DND-41 (cell line): ENCODE measurements at regions not wholly inside any gene's neighbourhood (a gene's known extent, or its start where the extent isn't known, plus 50 kb on each side); places are given as distances from the start of the nearest gene placed in this dataset.

Source experiments
- ATAC-seq: fragments of 200-7000 bp; cut with Tn5 transposase; 3 replicates; pipeline ENCODE4 v1.9.1; 2021; ENCODE audit warnings: low read depth; ENCODE audit not compliant: insufficient read depth
- DNase-seq: peaks from one replicate; pipeline ENCODE4 v3.0.0-alpha.2; 2020
- H2AFZ ChIP-seq: 2 replicates; pipeline ENCODE4 v1.6.0; 2012; ENCODE audit warnings: low read depth, low read length
- H3K27ac ChIP-seq: 2 replicates; pipeline ENCODE4 v1.5.1; 2012; ENCODE audit warnings: low read length, inconsistent platforms
- H3K27me3 ChIP-seq: fragments of 200-600 bp; sonication (generic); 2 replicates; pipeline ENCODE4 v1.6.0; 2012; ENCODE audit warnings: low read length, mild to moderate bottlenecking, inconsistent platforms; ENCODE audit not compliant: insufficient read depth, poor library complexity
- H3K36me3 ChIP-seq: 2 replicates; pipeline ENCODE4 v1.5.1; 2012; ENCODE audit warnings: low read length, inconsistent platforms; ENCODE audit not compliant: insufficient read depth
- H3K4me1 ChIP-seq: 2 replicates; pipeline ENCODE4 v1.5.1; 2012; ENCODE audit warnings: mild to moderate bottlenecking, low read length; ENCODE audit not compliant: insufficient read depth
- H3K4me2 ChIP-seq: 2 replicates; pipeline ENCODE4 v1.6.0; 2012; ENCODE audit warnings: mild to moderate bottlenecking, moderate library complexity, low read length, inconsistent platforms; ENCODE audit not compliant: insufficient read depth
- H3K4me3 ChIP-seq, 2 experiments: fragments of 200-600 bp in 1 of 2; shearing (Covaris generic) in 1 of 2; 2 replicates each; pipeline ENCODE4 v1.5.1; 2012 to 2016; ENCODE audit warnings: inconsistent platforms in 2 of 2, low read length in 2 of 2, mild to moderate bottlenecking in 2 of 2, low read depth in 1 of 2, moderate library complexity in 1 of 2
- H3K79me2 ChIP-seq: 2 replicates; pipeline ENCODE4 v1.6.0; 2012; ENCODE audit warnings: low read length, inconsistent platforms; ENCODE audit not compliant: insufficient read depth
- H3K9ac ChIP-seq: 2 replicates; pipeline ENCODE4 v1.6.0; 2012; ENCODE audit warnings: low read depth, mild to moderate bottlenecking, inconsistent platforms, low read length, moderate library complexity
- H3K9me3 ChIP-seq: 2 replicates; pipeline ENCODE4 v1.5.1; 2012; ENCODE audit warnings: low read length, moderate library complexity, mild to moderate bottlenecking, inconsistent platforms; ENCODE audit not compliant: insufficient read depth, severe bottlenecking
- H4K20me1 ChIP-seq: 2 replicates; pipeline ENCODE4 v1.6.0; 2012; ENCODE audit warnings: low read length; ENCODE audit not compliant: insufficient read depth
- EZH2 ChIP-seq: IDR thresholded peaks from 3 replicates; pipeline ENCODE4 v1.6.1; 2012; ENCODE audit warnings: borderline replicate concordance, low read depth, mild to moderate bottlenecking, moderate library complexity, low read length, inconsistent platforms; ENCODE audit not compliant: severe bottlenecking
- TF ChIP-seq, protein P1 (sequence below): IDR thresholded peaks from 2 replicates; pipeline ENCODE4 v1.5.1; 2012; ENCODE audit warnings: borderline replicate concordance, low read length, moderate library complexity, mild to moderate bottlenecking; ENCODE audit not compliant: poor library complexity, severe bottlenecking; ENCODE audit errors: extremely low read depth

DNA sequence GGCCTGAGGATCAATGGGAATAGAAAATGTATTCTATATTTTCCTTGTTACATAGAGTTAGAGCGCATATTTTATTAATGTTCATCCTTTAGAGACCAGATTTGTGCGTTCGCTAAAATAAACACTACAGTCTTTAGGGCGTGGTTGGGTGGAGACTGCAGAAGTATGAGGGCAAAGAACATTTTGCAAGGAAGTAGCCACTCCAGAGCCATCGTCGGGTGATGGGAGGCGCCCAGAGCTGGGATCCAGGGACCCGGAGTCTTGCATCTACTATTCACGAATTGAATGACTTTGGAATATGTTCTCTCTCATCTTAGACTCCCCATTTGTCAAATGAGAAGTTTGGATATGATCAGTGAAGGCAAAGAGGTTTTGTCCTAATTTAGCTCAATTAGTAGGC, 154.2 kb upstream of the IRX6 start:
- Histone ChIP-seq H3K4me2 (no peak overlapping the region), H3K79me2 (no peaks in the 10 kb centered on the region), H3K27ac (no peak overlapping the region), H3K27me3 (no peaks in the 10 kb centered on the region), H3K36me3 (no peaks in the 10 kb centered on the region), H3K9ac (no peak overlapping the region), H4K20me1 (no peaks in the 10 kb centered on the region), H3K9me3 (no peaks in the 10 kb centered on the region), H2AFZ (no peak overlapping the region), H3K4me1 (no peaks in the 10 kb centered on the region), H3K4me3 (no peak overlapping the region)
- no peak for ATAC-seq
- no peak for DNase-seq
- TF ChIP-seq, protein P1, sequence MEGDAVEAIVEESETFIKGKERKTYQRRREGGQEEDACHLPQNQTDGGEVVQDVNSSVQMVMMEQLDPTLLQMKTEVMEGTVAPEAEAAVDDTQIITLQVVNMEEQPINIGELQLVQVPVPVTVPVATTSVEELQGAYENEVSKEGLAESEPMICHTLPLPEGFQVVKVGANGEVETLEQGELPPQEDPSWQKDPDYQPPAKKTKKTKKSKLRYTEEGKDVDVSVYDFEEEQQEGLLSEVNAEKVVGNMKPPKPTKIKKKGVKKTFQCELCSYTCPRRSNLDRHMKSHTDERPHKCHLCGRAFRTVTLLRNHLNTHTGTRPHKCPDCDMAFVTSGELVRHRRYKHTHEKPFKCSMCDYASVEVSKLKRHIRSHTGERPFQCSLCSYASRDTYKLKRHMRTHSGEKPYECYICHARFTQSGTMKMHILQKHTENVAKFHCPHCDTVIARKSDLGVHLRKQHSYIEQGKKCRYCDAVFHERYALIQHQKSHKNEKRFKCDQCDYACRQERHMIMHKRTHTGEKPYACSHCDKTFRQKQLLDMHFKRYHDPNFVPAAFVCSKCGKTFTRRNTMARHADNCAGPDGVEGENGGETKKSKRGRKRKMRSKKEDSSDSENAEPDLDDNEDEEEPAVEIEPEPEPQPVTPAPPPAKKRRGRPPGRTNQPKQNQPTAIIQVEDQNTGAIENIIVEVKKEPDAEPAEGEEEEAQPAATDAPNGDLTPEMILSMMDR = no peak
- no peak for TF ChIP-seq EZH2

GRCh38 chr16:55171241-55171640, 152.8 kb upstream of the IRX6 start:
- H3K36me3 ChIP-seq = no peaks in the 10 kb centered on the region
- TF ChIP-seq, protein P1 = no peak
- TF ChIP-seq EZH2 = no peak
- H3K9me3 ChIP-seq = no peaks in the 10 kb centered on the region
- no peaks in the 10 kb centered on the region for H4K20me1 ChIP-seq
- H3K4me2 ChIP-seq = no peak overlapping the region
- no peak overlapping the region for H3K4me3 ChIP-seq
- no peaks in the 10 kb centered on the region for H3K27me3 ChIP-seq
- no peak overlapping the region for H3K9ac ChIP-seq
- H3K27ac ChIP-seq = no peak overlapping the region
- no peak for ATAC-seq
- DNase-seq = no peak
- no peak overlapping the region for H2AFZ ChIP-seq
- H3K4me1 ChIP-seq = no peaks in the 10 kb centered on the region
- H3K79me2 ChIP-seq = no peaks in the 10 kb centered on the region

GRCh38 chr16:55175389-55175788, 148.6 kb upstream of the IRX6 start:
- H3K4me3 ChIP-seq = no peak overlapping the region
- no peak overlapping the region for H3K9ac ChIP-seq
- no peak overlapping the region for H3K27ac ChIP-seq
- no peaks in the 10 kb centered on the region for H3K79me2 ChIP-seq
- H3K4me1 ChIP-seq = no peaks in the 10 kb centered on the region
- ATAC-seq (no peak), DNase-seq (no peak)
- H4K20me1 ChIP-seq = no peaks in the 10 kb centered on the region
- H2AFZ ChIP-seq = no peak overlapping the region
- no peaks in the 10 kb centered on the region for H3K27me3 ChIP-seq
- H3K4me2 ChIP-seq = no peak overlapping the region
- TF ChIP-seq, protein P1 = no peak
- no peak for TF ChIP-seq EZH2
- no peaks in the 10 kb centered on the region for H3K9me3 ChIP-seq
- no peaks in the 10 kb centered on the region for H3K36me3 ChIP-seq

GRCh38 chr16:55176901-55177300, 147.1 kb upstream of the IRX6 start:
- no peak overlapping the region for H3K4me3 ChIP-seq
- no peak overlapping the region for H3K9ac ChIP-seq
- H4K20me1 ChIP-seq = no peaks in the 10 kb centered on the region
- H3K27me3 ChIP-seq = no peaks in the 10 kb centered on the region
- DNase-seq (no peak), ATAC-seq (no peak)
- no peak overlapping the region for H2AFZ ChIP-seq
- no peak overlapping the region for H3K27ac ChIP-seq
- TF ChIP-seq, protein P1 = no peak
- no peak for TF ChIP-seq EZH2
- no peaks in the 10 kb centered on the region for H3K36me3 ChIP-seq
- no peak overlapping the region for H3K4me2 ChIP-seq
- H3K4me1 ChIP-seq = no peaks in the 10 kb centered on the region
- H3K79me2 ChIP-seq = no peaks in the 10 kb centered on the region
- no peaks in the 10 kb centered on the region for H3K9me3 ChIP-seq
